ENCODE measurements at regions not wholly inside any gene's neighbourhood (a gene's known extent, or its start where the extent isn't known, plus 50 kb on each side); places are given as distances from the start of the nearest gene placed in this dataset.
"Not testable (repeated sequence)": the region's sequence is repeated elsewhere in the genome, so short reads cannot be mapped to it uniquely, and the experiment has no call there.

- no peak for DNase-seq (ENCODE audit: low read depth in 3 of 3)
These were observed 203.4 kb upstream of the NMUR2 start for GRCh38 chr5:152608458-152608857.

- no peak for DNase-seq (ENCODE audit: low read depth in 3 of 3)
These were observed 214.7 kb upstream of the NMUR2 start for GRCh38 chr5:152619756-152620155.

GRCh38 chr5:152622628-152623027 lies 217.5 kb upstream of the NMUR2 start:
- no peak for DNase-seq (ENCODE audit: low read depth in 3 of 3)

GRCh38 chr5:152623951-152624350 lies 218.9 kb upstream of the NMUR2 start:
- DNase-seq (ENCODE audit: low read depth in 3 of 3): no peak

- no peak for DNase-seq (ENCODE audit: low read depth in 3 of 3)
These were observed 220.6 kb upstream of the NMUR2 start for GRCh38 chr5:152625696-152626095.

- no peak for DNase-seq (ENCODE audit: low read depth in 3 of 3)
These were observed 226.1 kb upstream of the NMUR2 start for GRCh38 chr5:152631221-152631620.

GRCh38 chr5:152632360-152632759 lies 227.3 kb upstream of the NMUR2 start:
- no peak for DNase-seq (ENCODE audit: low read depth in 3 of 3)

GRCh38 chr5:152634586-152634985 lies 229.5 kb upstream of the NMUR2 start:
- no peak for DNase-seq (ENCODE audit: low read depth in 3 of 3)

- no peak for DNase-seq (ENCODE audit: low read depth in 3 of 3)
These were observed 234.0 kb upstream of the NMUR2 start for GRCh38 chr5:152638996-152639552.

- no peak for DNase-seq (ENCODE audit: low read depth in 3 of 3)
These were observed 237.1 kb upstream of the NMUR2 start for GRCh38 chr5:152641970-152642805.

GRCh38 chr5:152642880-152643279 lies 237.8 kb upstream of the NMUR2 start:
- no peak for DNase-seq (ENCODE audit: low read depth in 3 of 3)

GRCh38 chr5:152644029-152644728 lies 239.1 kb upstream of the NMUR2 start:
- DNase-seq (ENCODE audit: low read depth in 3 of 3): no peak

GRCh38 chr5:152649609-152650008 lies 244.5 kb upstream of the NMUR2 start:
- no peak for DNase-seq (ENCODE audit: low read depth in 3 of 3)

- no peak for DNase-seq (ENCODE audit: low read depth in 3 of 3)
These were observed 245.3 kb upstream of the NMUR2 start for GRCh38 chr5:152650413-152650812.

GRCh38 chr5:152659470-152659869 lies 254.4 kb upstream of the NMUR2 start:
- not testable (repeated sequence) for DNase-seq (ENCODE audit: low read depth in 3 of 3)

GRCh38 chr5:152673601-152674000 lies 268.5 kb upstream of the NMUR2 start:
- DNase-seq (ENCODE audit: low read depth in 3 of 3): no peak

- no peak for DNase-seq (ENCODE audit: low read depth in 3 of 3)
These were observed 269.3 kb upstream of the NMUR2 start for GRCh38 chr5:152674403-152674802.

GRCh38 chr5:152676196-152676595 lies 271.1 kb upstream of the NMUR2 start:
- no peak for DNase-seq (ENCODE audit: low read depth in 3 of 3)

- no peak for DNase-seq (ENCODE audit: low read depth in 3 of 3)
These were observed 278.1 kb upstream of the NMUR2 start for GRCh38 chr5:152683205-152683604.

- no peak for DNase-seq (ENCODE audit: low read depth in 3 of 3)
These were observed 281.9 kb upstream of the NMUR2 start for GRCh38 chr5:152686931-152687330.

GRCh38 chr5:152688561-152689249 lies 283.6 kb upstream of the NMUR2 start:
- DNase-seq (ENCODE audit: low read depth in 3 of 3): no peak

- DNase-seq (ENCODE audit: low read depth in 3 of 3): no peak
These were observed 284.2 kb upstream of the NMUR2 start for GRCh38 chr5:152689250-152689711.
